Fibroblast of mammary gland (primary cell): ENCODE measurements at regions not wholly inside any gene's neighbourhood (a gene's known extent, or its start where the extent isn't known, plus 50 kb on each side); places are given as distances from the start of the nearest gene placed in this dataset.

ENCODE experiments used
- DNase-seq: peaks from one replicate; pipeline ENCODE4 v3.0.0-alpha.2; 2010; ENCODE audit warnings: low read depth
- H3K4me3 ChIP-seq: 2 replicates; pipeline ENCODE4 v1.5.1; 2011; ENCODE audit warnings: low read depth, mild to moderate bottlenecking, low read length, moderate library complexity; ENCODE audit not compliant: control insufficient read depth
- CTCF ChIP-seq: conservative IDR thresholded peaks from 2 replicates; pipeline ENCODE4 v1.5.1; 2011; ENCODE audit warnings: low read depth, low read length, inconsistent platforms; ENCODE audit not compliant: control insufficient read depth, insufficient read depth

GRCh38 chr6:140105857-140106256, 731.4 kb upstream of the CITED2 start:
- peak; percentile 36 for TF ChIP-seq CTCF
- DNase-seq, result peak; percentile 29
- H3K4me3 ChIP-seq, result no peak overlapping the region

- no peak overlapping the region for H3K4me3 ChIP-seq
- TF ChIP-seq CTCF, result no peak
- DNase-seq, result no peak
These were observed 730.8 kb upstream of the CITED2 start for GRCh38 chr6:140105241-140105640.

- H3K4me3 ChIP-seq, result no peak overlapping the region
- TF ChIP-seq CTCF, result no peak
- no peak for DNase-seq
These were observed 727.4 kb upstream of the CITED2 start for GRCh38 chr6:140101818-140102217.

GRCh38 chr6:140101367-140101766, 726.9 kb upstream of the CITED2 start:
- DNase-seq, result peak; percentile 5
- H3K4me3 ChIP-seq, result no peak overlapping the region
- TF ChIP-seq CTCF, result no peak

GRCh38 chr6:140095532-140095931, 721.1 kb upstream of the CITED2 start:
- TF ChIP-seq CTCF, result no peak
- H3K4me3 ChIP-seq, result no peak overlapping the region
- no peak for DNase-seq

GRCh38 chr6:140091895-140092294, 717.4 kb upstream of the CITED2 start:
- no peak overlapping the region for H3K4me3 ChIP-seq
- DNase-seq, result no peak
- no peak for TF ChIP-seq CTCF

GRCh38 chr6:140090871-140091270, 716.4 kb upstream of the CITED2 start:
- TF ChIP-seq CTCF, result no peak
- DNase-seq, result no peak

More at GRCh38 chr6:140090871-140091270, 716.4 kb upstream of the CITED2 start:
- no peak overlapping the region for H3K4me3 ChIP-seq
